ENCODE measurements at regions not wholly inside any gene's neighbourhood (a gene's known extent, or its start where the extent isn't known, plus 50 kb on each side); places are given as distances from the start of the nearest gene placed in this dataset.

GRCh38 chrX:1911401-1912128, 296.7 kb downstream of the ASMT start:
- Histone ChIP-seq H3K36me3 (ENCODE audit: control insufficient read depth, insufficient read depth, low read length) (no peaks in the 10 kb centered on the region), H3K4me1 (ENCODE audit: control insufficient read depth, extremely low read depth, insufficient read depth, low read length) (no peaks in the 10 kb centered on the region), H3K4me3 (replicated peaks in 1 of 4; ENCODE audit: control extremely low read depth in 1 of 4, insufficient read depth in 1 of 4, low read depth in 3 of 4, low read length in 4 of 4) (no peak overlapping the region), H2AFZ (ENCODE audit: low read length) (no peak overlapping the region), H3K27me3 (ENCODE audit: control insufficient read depth, insufficient read depth, low read length) (no peaks in the 10 kb centered on the region), H3K79me2 (ENCODE audit: control insufficient read depth, insufficient read depth, low read length) (no peaks in the 10 kb centered on the region), H3K27ac (ENCODE audit: insufficient read depth, low read length) (no peak overlapping the region), H3K9ac (ENCODE audit: insufficient read depth, low read length) (no peak overlapping the region), H3K4me2 (ENCODE audit: extremely low read depth, insufficient read depth, low read length) (no peak overlapping the region), H3K9me3 (ENCODE audit: control insufficient read depth, insufficient read depth, low read depth, low read length) (no peaks in the 10 kb centered on the region), H4K20me1 (ENCODE audit: control insufficient read depth, extremely low read depth, insufficient read depth, low read length) (no peaks in the 10 kb centered on the region)
- TF ChIP-seq EZH2 (IDR thresholded peaks at IDR 0.05; ENCODE audit: low read length, missing control alignments) = no peak
- no peak for TF ChIP-seq CTCF (conservative IDR thresholded peaks at IDR 0.05 in 1 of 2, IDR thresholded peaks at IDR 0.05 in 1 of 2; ENCODE audit: low read depth in 1 of 2, low read length in 2 of 2)
- no peak for DNase-seq (ENCODE audit: low read depth in 2 of 2)

DNA sequence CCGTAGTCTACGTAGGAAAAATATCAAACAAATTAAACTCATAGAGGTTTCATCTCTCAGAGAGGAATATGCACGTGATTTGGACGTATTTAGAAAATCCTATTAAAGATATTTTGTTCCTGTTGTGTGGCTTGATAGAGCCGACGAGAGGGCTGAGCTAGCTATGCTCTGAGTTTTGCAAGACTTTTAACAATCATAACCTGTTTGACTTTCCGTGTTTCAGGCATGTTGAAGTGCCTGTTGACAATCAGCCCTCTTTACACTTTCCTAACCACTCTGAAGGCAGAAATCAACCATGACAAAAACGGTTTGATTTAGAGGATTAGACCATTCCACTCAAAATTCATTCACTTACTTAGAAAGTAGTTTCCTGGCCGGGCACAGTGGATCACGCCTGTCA, 297.3 kb downstream of the ASMT start:
- H3K79me2 ChIP-seq (ENCODE audit: control insufficient read depth, insufficient read depth, low read length) = no peaks in the 10 kb centered on the region
- no peak overlapping the region for H3K27ac ChIP-seq (ENCODE audit: insufficient read depth, low read length)
- H4K20me1 ChIP-seq (ENCODE audit: control insufficient read depth, extremely low read depth, insufficient read depth, low read length) = no peaks in the 10 kb centered on the region
- H2AFZ ChIP-seq (ENCODE audit: low read length) = no peak overlapping the region
- no peak overlapping the region for H3K4me2 ChIP-seq (ENCODE audit: extremely low read depth, insufficient read depth, low read length)
- TF ChIP-seq EZH2 (IDR thresholded peaks at IDR 0.05; ENCODE audit: low read length, missing control alignments) (no peak), CTCF (conservative IDR thresholded peaks at IDR 0.05 in 1 of 2, IDR thresholded peaks at IDR 0.05 in 1 of 2; ENCODE audit: low read depth in 1 of 2, low read length in 2 of 2) (no peak)
- DNase-seq (ENCODE audit: low read depth in 2 of 2) = no peak
- no peak overlapping the region for H3K9ac ChIP-seq (ENCODE audit: insufficient read depth, low read length)
- no peaks in the 10 kb centered on the region for H3K36me3 ChIP-seq (ENCODE audit: control insufficient read depth, insufficient read depth, low read length)
- H3K4me3 ChIP-seq (replicated peaks in 1 of 4; ENCODE audit: control extremely low read depth in 1 of 4, insufficient read depth in 1 of 4, low read depth in 3 of 4, low read length in 4 of 4) = no peak overlapping the region
- no peaks in the 10 kb centered on the region for H3K27me3 ChIP-seq (ENCODE audit: control insufficient read depth, insufficient read depth, low read length)
- no peaks in the 10 kb centered on the region for H3K4me1 ChIP-seq (ENCODE audit: control insufficient read depth, extremely low read depth, insufficient read depth, low read length)
- H3K9me3 ChIP-seq (ENCODE audit: control insufficient read depth, insufficient read depth, low read depth, low read length) = no peaks in the 10 kb centered on the region

- no peaks in the 10 kb centered on the region for H4K20me1 ChIP-seq (ENCODE audit: control insufficient read depth, extremely low read depth, insufficient read depth, low read length)
- no peaks in the 10 kb centered on the region for H3K36me3 ChIP-seq (ENCODE audit: control insufficient read depth, insufficient read depth, low read length)
- no peak for DNase-seq (ENCODE audit: low read depth in 2 of 2)
- H3K79me2 ChIP-seq (ENCODE audit: control insufficient read depth, insufficient read depth, low read length) = no peaks in the 10 kb centered on the region
- H3K9ac ChIP-seq (ENCODE audit: insufficient read depth, low read length) = no peak overlapping the region
- no peaks in the 10 kb centered on the region for H3K9me3 ChIP-seq (ENCODE audit: control insufficient read depth, insufficient read depth, low read depth, low read length)
- no peak overlapping the region for H3K27ac ChIP-seq (ENCODE audit: insufficient read depth, low read length)
- H2AFZ ChIP-seq (ENCODE audit: low read length) = no peak overlapping the region
- TF ChIP-seq EZH2 (IDR thresholded peaks at IDR 0.05; ENCODE audit: low read length, missing control alignments) = no peak
- no peak for TF ChIP-seq CTCF (conservative IDR thresholded peaks at IDR 0.05 in 1 of 2, IDR thresholded peaks at IDR 0.05 in 1 of 2; ENCODE audit: low read depth in 1 of 2, low read length in 2 of 2)
- no peaks in the 10 kb centered on the region for H3K4me1 ChIP-seq (ENCODE audit: control insufficient read depth, extremely low read depth, insufficient read depth, low read length)
- no peaks in the 10 kb centered on the region for H3K27me3 ChIP-seq (ENCODE audit: control insufficient read depth, insufficient read depth, low read length)
- H3K4me2 ChIP-seq (ENCODE audit: extremely low read depth, insufficient read depth, low read length) = no peak overlapping the region
- no peak overlapping the region for H3K4me3 ChIP-seq (replicated peaks in 1 of 4; ENCODE audit: control extremely low read depth in 1 of 4, insufficient read depth in 1 of 4, low read depth in 3 of 4, low read length in 4 of 4)
Measured at GRCh38 chrX:1914606-1915365, 299.9 kb downstream of the ASMT start.

Measured in fibroblast of lung (primary cell).